Progenitor cell of endocrine pancreas (in vitro differentiated cells): ENCODE measurements at regions not wholly inside any gene's neighbourhood (a gene's known extent, or its start where the extent isn't known, plus 50 kb on each side); places are given as distances from the start of the nearest gene placed in this dataset.
"Not testable (repeated sequence)": the region's sequence is repeated elsewhere in the genome, so short reads cannot be mapped to it uniquely, and the experiment has no call there.

Experiments
- DNase-seq: peaks from one replicate; pipeline ENCODE4 v3.0.0; 2021; ENCODE audit warnings: low spot score; ENCODE audit not compliant: unreplicated experiment
- H3K27ac Mint-ChIP-seq: 2 replicates; pipeline ENCODE4 v1.8.0; 2021; ENCODE audit warnings: mild to moderate bottlenecking, moderate library complexity, mixed read lengths
- H3K27me3 Mint-ChIP-seq: 2 replicates; pipeline ENCODE4 v1.8.0; 2021; ENCODE audit warnings: mixed read lengths
- H3K36me3 Mint-ChIP-seq: 2 replicates; pipeline ENCODE4 v1.8.0; 2022; ENCODE audit warnings: mixed read lengths; ENCODE audit not compliant: insufficient read depth
- H3K4me1 Mint-ChIP-seq: 2 replicates; pipeline ENCODE4 v1.8.0; 2021; ENCODE audit warnings: low read depth, mixed read lengths
- H3K4me3 Mint-ChIP-seq: 2 replicates; pipeline ENCODE4 v1.8.0; 2021; ENCODE audit warnings: low read depth, mild to moderate bottlenecking, moderate library complexity, mixed read lengths
- H3K9me3 Mint-ChIP-seq: 2 replicates; pipeline ENCODE4 v1.8.0; 2021; ENCODE audit warnings: low read depth, mixed read lengths
- TF ChIP-seq, protein P1 (sequence below): fragments of 200-600 bp; sonication (generic); IDR thresholded peaks from one replicate; pipeline ENCODE4 v1.5.0; 2021; ENCODE audit warnings: antibody characterized with exemption, mild to moderate bottlenecking; ENCODE audit not compliant: unreplicated experiment

DNA sequence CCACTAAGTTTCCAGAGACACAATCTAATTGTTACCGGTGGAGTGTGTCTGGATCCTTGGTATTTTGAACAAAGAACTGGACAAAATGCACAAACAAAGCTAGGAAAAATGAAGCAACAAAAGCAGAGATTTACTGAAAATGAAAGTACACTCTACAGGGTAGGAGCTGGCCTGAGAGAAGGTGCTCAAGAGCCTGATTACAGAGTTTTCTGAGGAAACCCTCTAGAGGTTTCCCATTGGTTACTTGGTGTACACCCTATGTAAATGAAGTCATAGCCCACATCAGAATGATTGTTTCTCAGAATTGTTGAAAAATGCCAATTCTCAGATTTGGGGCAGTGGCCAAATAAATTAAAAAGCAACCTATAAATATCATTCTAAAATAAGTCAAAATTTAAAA, 436.4 kb downstream of the KCNJ18 start:
- no peak for DNase-seq
- Mint-ChIP-seq H3K4me3 (no peak overlapping the region), H3K36me3 (peaks cover 6% of the 10 kb centered on the region), H3K4me1 (no peaks in the 10 kb centered on the region), H3K9me3 (peaks cover 39% of the 10 kb centered on the region), H3K27me3 (no peaks in the 10 kb centered on the region), H3K27ac (no peak overlapping the region)
- TF ChIP-seq, protein P1, sequence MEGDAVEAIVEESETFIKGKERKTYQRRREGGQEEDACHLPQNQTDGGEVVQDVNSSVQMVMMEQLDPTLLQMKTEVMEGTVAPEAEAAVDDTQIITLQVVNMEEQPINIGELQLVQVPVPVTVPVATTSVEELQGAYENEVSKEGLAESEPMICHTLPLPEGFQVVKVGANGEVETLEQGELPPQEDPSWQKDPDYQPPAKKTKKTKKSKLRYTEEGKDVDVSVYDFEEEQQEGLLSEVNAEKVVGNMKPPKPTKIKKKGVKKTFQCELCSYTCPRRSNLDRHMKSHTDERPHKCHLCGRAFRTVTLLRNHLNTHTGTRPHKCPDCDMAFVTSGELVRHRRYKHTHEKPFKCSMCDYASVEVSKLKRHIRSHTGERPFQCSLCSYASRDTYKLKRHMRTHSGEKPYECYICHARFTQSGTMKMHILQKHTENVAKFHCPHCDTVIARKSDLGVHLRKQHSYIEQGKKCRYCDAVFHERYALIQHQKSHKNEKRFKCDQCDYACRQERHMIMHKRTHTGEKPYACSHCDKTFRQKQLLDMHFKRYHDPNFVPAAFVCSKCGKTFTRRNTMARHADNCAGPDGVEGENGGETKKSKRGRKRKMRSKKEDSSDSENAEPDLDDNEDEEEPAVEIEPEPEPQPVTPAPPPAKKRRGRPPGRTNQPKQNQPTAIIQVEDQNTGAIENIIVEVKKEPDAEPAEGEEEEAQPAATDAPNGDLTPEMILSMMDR: no peak

DNA sequence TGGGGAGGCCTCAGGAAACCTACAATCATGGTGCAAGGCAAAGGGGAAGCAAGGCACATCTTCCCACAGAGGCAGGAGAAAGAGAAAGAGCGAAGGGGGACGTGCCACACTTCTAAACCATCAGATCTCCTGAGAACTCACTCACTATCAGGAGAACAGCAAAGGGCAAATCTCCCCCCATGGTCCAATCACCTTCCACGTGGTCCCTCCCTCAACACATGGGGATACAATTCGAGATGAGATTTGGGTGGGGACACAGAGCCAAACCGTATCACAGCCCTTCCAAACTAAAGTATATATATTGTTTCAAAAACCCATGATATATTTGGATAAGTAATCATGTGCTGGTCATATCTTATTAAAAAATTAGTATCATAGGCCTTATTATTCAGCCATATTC, 437.6 kb downstream of the KCNJ18 start:
- H3K4me3 Mint-ChIP-seq, H3K36me3 Mint-ChIP-seq, H3K27ac Mint-ChIP-seq, H3K4me1 Mint-ChIP-seq, DNase-seq, H3K27me3 Mint-ChIP-seq: not testable (repeated sequence)
- peaks cover 44% of the 10 kb centered on the region for H3K9me3 Mint-ChIP-seq

DNA sequence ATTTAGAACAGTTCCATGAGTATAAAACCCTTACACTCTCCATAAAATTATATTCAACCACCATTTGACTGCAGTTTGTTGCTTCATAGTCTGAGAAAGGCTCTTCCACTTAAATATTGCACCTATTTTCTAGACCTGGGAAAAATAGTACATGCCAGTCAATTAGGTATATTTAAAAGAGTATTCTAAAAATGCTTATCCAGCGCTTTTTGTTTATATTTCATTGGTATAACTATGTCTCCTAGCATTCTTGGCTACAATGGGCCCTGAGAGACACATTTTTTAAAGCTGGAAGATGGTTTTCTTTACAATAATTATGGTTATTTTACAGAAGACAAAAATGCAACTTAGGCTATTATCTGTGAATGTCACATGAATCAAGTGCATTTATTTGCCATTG, 439.4 kb downstream of the KCNJ18 start:
- Mint-ChIP-seq H3K9me3 (peaks cover 55% of the 10 kb centered on the region), H3K4me1 (no peaks in the 10 kb centered on the region), H3K27me3 (no peaks in the 10 kb centered on the region), H3K27ac (no peak overlapping the region), H3K36me3 (peaks cover 6% of the 10 kb centered on the region), H3K4me3 (no peak overlapping the region)
- DNase-seq: no peak
- TF ChIP-seq, protein P1: no peak

DNA sequence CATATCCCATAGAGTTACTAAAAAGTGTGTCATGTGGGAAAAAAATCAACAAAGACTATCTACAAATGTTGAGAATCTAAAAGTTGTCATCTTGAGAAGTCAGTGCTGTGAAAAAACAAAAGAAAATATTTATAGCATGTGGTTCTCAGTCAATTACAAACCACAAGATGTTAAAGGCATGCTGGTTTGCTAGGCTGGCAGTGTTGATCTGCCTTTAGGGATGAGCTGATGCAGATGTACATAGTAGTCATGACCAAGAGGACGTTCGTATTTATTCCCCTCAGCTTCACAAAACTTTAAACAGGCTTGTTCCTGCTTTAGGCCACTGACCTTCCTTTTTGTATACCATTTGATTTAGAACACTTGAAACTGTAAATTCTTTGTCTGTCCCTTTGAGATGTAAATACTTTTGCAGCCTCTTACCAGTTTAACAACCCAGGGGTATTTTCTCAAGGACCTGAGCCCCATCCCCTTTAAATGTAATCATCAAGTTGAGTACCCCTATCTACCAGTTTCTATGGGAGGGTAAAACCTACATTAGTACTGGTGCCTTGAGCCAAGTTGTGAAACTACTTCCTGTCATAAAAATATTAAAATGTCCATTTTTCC, 446.6 kb downstream of the KCNJ18 start:
- H3K4me1 Mint-ChIP-seq: no peaks in the 10 kb centered on the region
- no peaks in the 10 kb centered on the region for H3K27me3 Mint-ChIP-seq
- no peak overlapping the region for H3K4me3 Mint-ChIP-seq
- TF ChIP-seq, protein P1: no peak
- no peaks in the 10 kb centered on the region for H3K36me3 Mint-ChIP-seq
- no peak for DNase-seq
- no peak overlapping the region for H3K27ac Mint-ChIP-seq
- H3K9me3 Mint-ChIP-seq: peaks cover 14% of the 10 kb centered on the region

DNA sequence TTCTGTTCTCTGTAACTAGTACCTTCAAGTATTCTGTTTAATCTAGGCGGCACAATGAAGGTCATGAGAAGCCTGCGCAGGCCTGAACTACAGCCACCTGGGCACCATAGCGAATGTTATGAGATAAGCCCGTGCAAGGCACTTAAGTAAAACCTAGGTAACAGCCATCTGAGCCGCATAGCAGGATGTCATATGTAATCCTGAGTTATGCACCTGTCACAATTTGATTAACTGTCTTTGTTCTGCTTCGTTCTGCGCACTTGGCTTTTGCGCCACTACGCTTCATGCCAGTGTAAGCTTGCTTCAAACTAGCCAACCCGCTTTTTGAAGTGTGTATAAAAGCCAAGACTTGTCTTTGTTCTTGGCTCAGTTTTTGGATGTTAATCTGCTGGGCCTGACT, 449.8 kb downstream of the KCNJ18 start:
- no peak overlapping the region for H3K27ac Mint-ChIP-seq
- DNase-seq: no peak
- peaks cover 5% of the 10 kb centered on the region for H3K9me3 Mint-ChIP-seq
- H3K36me3 Mint-ChIP-seq: no peaks in the 10 kb centered on the region
- no peak overlapping the region for H3K4me3 Mint-ChIP-seq
- TF ChIP-seq, protein P1: no peak
- no peaks in the 10 kb centered on the region for H3K4me1 Mint-ChIP-seq
- no peaks in the 10 kb centered on the region for H3K27me3 Mint-ChIP-seq

DNA sequence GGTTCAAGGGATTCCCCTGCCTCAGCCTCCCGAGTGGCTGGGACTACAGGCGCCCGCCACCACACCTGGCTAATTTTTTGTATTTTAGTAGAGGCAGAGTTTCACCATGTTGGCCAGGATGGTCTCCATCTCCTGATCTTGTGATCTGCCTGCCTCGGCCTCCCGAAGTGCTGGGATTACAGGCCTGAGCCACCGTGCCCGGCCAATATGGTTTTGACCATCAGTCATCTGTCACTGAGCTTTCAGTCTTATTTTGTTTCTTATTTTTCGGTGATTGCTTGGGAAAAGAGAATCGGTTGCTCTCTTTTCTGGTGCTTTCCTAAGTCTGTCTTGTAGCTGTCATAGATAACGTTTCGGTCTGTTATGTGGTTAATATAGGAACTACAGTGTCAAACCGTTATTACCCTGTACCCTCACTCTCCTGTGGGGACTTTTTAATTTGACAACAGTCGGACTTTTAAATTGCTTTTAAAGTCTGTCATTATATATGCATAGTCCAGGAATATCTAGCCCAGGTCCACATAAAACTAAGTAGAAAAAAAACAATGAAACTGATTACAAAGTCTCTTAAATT, 453.4 kb downstream of the KCNJ18 start:
- no peak for DNase-seq

More for the DNA sequence above, 453.4 kb downstream of the KCNJ18 start:
- no peak overlapping the region for H3K27ac Mint-ChIP-seq
- peaks cover 27% of the 10 kb centered on the region for H3K9me3 Mint-ChIP-seq
- no peaks in the 10 kb centered on the region for H3K36me3 Mint-ChIP-seq
- TF ChIP-seq, protein P1: no peak
- H3K4me1 Mint-ChIP-seq: no peaks in the 10 kb centered on the region
- no peak overlapping the region for H3K4me3 Mint-ChIP-seq
- H3K27me3 Mint-ChIP-seq: no peaks in the 10 kb centered on the region
